Stimulated activated CD8-positive, alpha-beta memory T cell treated with anti-CD3 and anti-CD28 coated beads, Interleukin-7, amount 100 ng/mL, for 1 hour (primary cell): ENCODE measurements at regions not wholly inside any gene's neighbourhood (a gene's known extent, or its start where the extent isn't known, plus 50 kb on each side); places are given as distances from the start of the nearest gene placed in this dataset.

Experiments
- DNase-seq, 2 donors: peaks; one replicate each; pipeline ENCODE4 v3.0.0-alpha.2; 2020; ENCODE audit warnings: low read depth in 2 of 2

- no peak for DNase-seq
Measured at GRCh38 chr2:145066856-145067548, 547.1 kb upstream of the ZEB2 start.

GRCh38 chr2:145066151-145066661 is 546.3 kb upstream of the ZEB2 start:
- no peak for DNase-seq

- DNase-seq: no peak
Measured at GRCh38 chr2:145065342-145065741, 545.4 kb upstream of the ZEB2 start.

- DNase-seq: no peak
Measured at GRCh38 chr2:145064511-145064910, 544.6 kb upstream of the ZEB2 start.

GRCh38 chr2:145060876-145061275 is 541.0 kb upstream of the ZEB2 start:
- DNase-seq: no peak

DNA sequence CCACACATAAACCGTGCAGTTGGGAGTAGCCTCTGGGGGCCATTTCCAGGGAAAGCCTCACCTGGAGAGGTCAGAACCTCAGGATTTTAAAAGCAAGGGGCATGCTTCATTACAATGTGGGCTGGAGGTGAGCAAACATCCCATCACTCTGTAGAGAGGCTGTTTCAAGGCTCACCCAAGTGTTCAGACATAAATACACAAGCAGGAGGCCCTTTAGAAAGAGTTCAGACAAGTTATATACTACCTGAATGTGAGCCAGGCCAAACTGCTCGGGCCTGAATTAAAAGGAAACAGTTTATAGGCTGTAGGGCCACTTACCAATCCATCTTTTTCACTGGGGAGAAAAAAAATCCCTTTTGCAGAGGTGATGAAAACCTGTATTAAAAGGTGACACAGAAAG is 540.0 kb upstream of the ZEB2 start:
- DNase-seq: no peak

DNA sequence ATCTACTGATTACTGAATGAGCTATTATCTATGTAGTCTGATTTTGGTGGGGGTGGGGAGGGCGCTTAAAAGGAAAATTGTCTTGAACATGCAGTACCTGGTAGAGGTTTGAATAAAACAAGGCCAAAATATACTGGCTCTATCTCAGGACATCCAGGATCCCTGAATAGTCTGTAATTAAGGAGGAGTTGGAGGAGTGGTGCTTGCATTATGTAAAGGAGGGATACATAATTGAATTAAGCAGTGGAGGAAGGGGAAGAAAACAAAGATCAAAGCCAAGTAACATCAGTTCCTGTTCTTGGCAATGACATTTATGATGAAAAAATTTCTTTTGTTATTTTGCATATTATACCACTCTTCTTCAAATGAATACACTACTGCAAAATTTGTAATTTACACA is 539.4 kb upstream of the ZEB2 start:
- DNase-seq: no peak

DNA sequence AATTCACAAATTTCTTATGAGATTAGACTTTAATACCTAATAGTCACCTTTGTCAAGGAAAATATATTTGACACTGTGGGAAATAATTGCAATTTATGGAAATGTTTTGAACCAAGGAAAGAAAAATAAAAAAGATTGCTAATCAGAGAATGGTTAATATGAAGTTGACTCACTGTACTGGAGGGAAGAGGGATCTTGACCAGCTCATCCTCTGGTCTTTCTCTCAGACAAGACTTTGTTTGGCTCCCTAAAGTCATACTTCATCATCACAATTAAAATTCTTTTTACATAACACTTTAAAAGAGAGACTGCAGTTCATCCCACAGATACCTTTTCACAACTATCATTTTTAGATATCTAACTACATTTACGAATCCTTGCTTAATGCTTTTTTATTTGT is 538.5 kb upstream of the ZEB2 start:
- DNase-seq: no peak

DNA sequence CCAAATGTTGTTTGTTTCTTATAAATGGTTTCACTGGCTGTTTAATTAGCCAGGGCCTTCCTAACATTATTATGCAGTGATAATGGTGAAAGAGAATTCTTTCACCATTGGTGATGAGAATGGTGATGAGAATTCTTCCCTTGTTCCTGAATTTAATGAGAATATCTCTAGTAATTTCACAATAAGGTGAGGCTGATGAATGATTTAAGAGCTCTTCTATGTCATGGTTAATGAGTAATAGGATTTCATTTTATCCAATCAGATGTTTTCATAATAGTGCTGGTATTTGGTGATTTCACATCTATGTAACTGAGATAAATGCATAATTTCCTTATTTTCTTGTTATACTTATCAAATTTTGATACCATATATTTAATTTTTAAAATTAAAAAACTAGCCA is 535.7 kb upstream of the ZEB2 start:
- DNase-seq: no peak

GRCh38 chr2:145050134-145050533 is 530.2 kb upstream of the ZEB2 start:
- DNase-seq: no peak

GRCh38 chr2:145049475-145049874 is 529.6 kb upstream of the ZEB2 start:
- no peak for DNase-seq

GRCh38 chr2:145047554-145047953 is 527.6 kb upstream of the ZEB2 start:
- no peak for DNase-seq

GRCh38 chr2:145044491-145044890 is 524.6 kb upstream of the ZEB2 start:
- no peak for DNase-seq

- no peak for DNase-seq
Measured at GRCh38 chr2:145043399-145043834, 523.5 kb upstream of the ZEB2 start.

GRCh38 chr2:145041706-145042105 is 521.8 kb upstream of the ZEB2 start:
- no peak for DNase-seq

GRCh38 chr2:145040433-145040832 is 520.5 kb upstream of the ZEB2 start:
- DNase-seq: no peak

DNA sequence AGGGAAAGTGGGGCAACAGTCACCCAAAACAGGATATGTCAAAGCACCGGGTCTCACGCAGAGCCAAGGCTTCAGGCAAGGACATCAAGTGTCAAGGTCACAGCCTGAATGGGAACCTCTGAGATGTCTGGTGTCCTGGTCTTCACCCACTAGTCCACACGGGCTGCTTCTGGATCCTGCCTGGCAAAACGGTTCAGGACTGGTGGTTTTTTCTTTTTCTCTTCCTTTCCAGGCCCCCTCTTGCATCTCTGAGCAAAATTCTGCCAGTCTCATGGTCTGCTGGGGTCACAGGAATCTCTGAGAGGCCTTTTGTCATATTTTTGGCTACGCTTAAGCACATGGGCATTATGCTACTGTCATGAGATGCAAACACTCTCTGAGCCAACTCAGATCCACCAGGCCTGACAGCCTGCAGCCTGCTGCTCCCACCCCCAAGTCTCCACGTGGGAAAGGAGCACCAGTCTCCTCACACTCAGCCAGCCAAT is 518.2 kb upstream of the ZEB2 start:
- no peak for DNase-seq

GRCh38 chr2:145036421-145037011 is 516.6 kb upstream of the ZEB2 start:
- DNase-seq: no peak

DNA sequence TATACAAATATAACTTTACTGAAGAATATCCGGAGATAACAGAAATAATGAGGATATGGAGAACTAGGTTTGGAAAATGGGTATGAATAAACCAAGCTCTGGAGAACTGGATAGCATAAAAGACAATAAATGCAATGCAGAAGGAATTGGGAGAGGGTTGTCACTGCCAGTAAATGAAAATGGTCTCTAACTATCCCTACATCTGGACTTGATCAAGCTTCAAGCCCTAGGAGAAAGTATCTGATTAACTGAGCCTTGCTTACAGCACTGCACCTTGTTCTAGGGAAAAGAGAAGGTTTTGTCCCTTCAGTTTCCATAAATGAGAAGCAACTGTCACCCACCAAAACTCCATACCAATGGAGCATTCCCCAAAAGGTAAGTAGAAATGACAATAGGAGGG is 514.6 kb upstream of the ZEB2 start:
- DNase-seq: no peak

- no peak for DNase-seq
Measured at GRCh38 chr2:145033438-145033837, 513.5 kb upstream of the ZEB2 start.

GRCh38 chr2:145032791-145033190 is 512.9 kb upstream of the ZEB2 start:
- no peak for DNase-seq

DNA sequence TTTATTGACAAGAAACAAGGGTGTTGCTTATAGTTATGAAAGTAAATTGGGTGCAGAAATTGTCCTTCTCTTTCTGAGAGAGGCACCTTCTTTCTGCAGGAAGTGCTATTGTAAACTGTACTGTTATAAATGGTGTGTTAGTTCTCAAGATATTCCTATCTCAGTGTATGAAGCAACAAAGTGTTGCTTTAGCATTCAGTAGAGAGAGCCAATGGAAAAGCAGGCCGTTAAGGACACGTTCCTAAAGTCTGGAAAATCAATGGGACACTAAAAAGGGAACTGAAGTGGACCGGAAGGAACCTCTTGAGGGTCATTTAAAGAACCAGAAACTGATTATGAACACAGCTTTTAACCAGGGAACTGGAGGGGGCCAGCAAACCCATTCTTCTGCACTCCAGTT is 510.0 kb upstream of the ZEB2 start:
- DNase-seq: no peak

DNA sequence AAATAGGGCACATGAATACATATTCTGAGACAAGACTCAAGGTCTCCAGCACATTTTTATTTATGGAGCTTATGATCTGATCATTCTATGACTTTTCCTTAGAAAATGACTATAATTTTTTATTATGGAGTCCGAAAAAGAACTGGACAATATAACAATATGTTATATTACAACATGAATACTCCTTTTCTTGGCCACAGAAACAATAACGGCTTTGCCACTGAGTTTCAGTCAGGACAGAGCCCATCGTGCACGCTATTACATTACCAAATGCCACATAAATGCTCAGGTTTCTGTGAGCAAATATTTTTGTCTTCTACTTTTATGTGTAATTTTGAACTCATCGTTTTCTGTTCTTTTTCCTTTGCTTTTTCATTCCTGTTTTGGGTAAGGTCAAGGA is 509.2 kb upstream of the ZEB2 start:
- no peak for DNase-seq
